ENCODE measurements at regions not wholly inside any gene's neighbourhood (a gene's known extent, or its start where the extent isn't known, plus 50 kb on each side); places are given as distances from the start of the nearest gene placed in this dataset.
"Not testable (repeated sequence)": the region's sequence is repeated elsewhere in the genome, so short reads cannot be mapped to it uniquely, and the experiment has no call there.

GRCh38 chr2:224650815-224651439, 65.2 kb downstream of the CCDC195 start:
- DNase-seq = peak; percentile 41 to 70
- TF ChIP-seq GATA1 (IDR thresholded peaks at IDR 0.05; ENCODE audit: low read depth, low read length) (no peak), POLR2A (IDR thresholded peaks at IDR 0.05; ENCODE audit: low read length) (no peak)

- not testable (repeated sequence) for DNase-seq
Observed at GRCh38 chr2:224647684-224648083, 62.5 kb upstream of the CUL3 start.

GRCh38 chr2:224646242-224646846, 61.2 kb upstream of the CUL3 start:
- DNase-seq = peak; percentile 30 to 37
- TF ChIP-seq GATA1 (IDR thresholded peaks at IDR 0.05; ENCODE audit: low read depth, low read length) = no peak
- no peak for TF ChIP-seq POLR2A (IDR thresholded peaks at IDR 0.05; ENCODE audit: low read length)

- TF ChIP-seq POLR2A (IDR thresholded peaks at IDR 0.05; ENCODE audit: low read length) (no peak), GATA1 (IDR thresholded peaks at IDR 0.05; ENCODE audit: low read depth, low read length) (no peak)
- DNase-seq = no peak
Observed at GRCh38 chr2:224645722-224646121, 60.6 kb upstream of the CUL3 start.

GRCh38 chr2:224640679-224641078, 55.5 kb upstream of the CUL3 start:
- DNase-seq = no peak
- TF ChIP-seq POLR2A (IDR thresholded peaks at IDR 0.05; ENCODE audit: low read length) = no peak
- no peak for TF ChIP-seq GATA1 (IDR thresholded peaks at IDR 0.05; ENCODE audit: low read depth, low read length)

- no peak for DNase-seq
- TF ChIP-seq POLR2A (IDR thresholded peaks at IDR 0.05; ENCODE audit: low read length) = peak; percentile 45
- no peak for TF ChIP-seq GATA1 (IDR thresholded peaks at IDR 0.05; ENCODE audit: low read depth, low read length)
Observed at GRCh38 chr2:224638301-224638823, 53.2 kb upstream of the CUL3 start.

Measured in erythroblast (primary cell).